BLaER1 (cell line): ENCODE measurements at regions not wholly inside any gene's neighbourhood (a gene's known extent, or its start where the extent isn't known, plus 50 kb on each side); places are given as distances from the start of the nearest gene placed in this dataset.

Experiments used
- H3K27ac ChIP-seq: shearing (Covaris generic); formaldehyde crosslinking; 2 replicates; pipeline ENCODE4 v1.8.1; 2022
- H3K27me3 ChIP-seq: shearing (Covaris generic); formaldehyde crosslinking; 2 replicates; pipeline ENCODE4 v1.8.1; 2022
- H3K36me3 ChIP-seq: shearing (Covaris generic); formaldehyde crosslinking; 2 replicates; pipeline ENCODE4 v1.8.1; 2022
- H3K4me1 ChIP-seq: shearing (Covaris generic); formaldehyde crosslinking; 2 replicates; pipeline ENCODE4 v1.8.1; 2022
- H3K4me2 ChIP-seq: shearing (Covaris generic); formaldehyde crosslinking; 2 replicates; pipeline ENCODE4 v1.8.1; 2022
- H3K4me3 ChIP-seq: shearing (Covaris generic); formaldehyde crosslinking; 2 replicates; pipeline ENCODE4 v1.8.1; 2022
- H3K9ac ChIP-seq: shearing (Covaris generic); formaldehyde crosslinking; 2 replicates; pipeline ENCODE4 v1.8.1; 2022
- H3K9me3 ChIP-seq: shearing (Covaris generic); formaldehyde crosslinking; 2 replicates; pipeline ENCODE4 v1.8.1; 2022
- H4K20me1 ChIP-seq: shearing (Covaris generic); formaldehyde crosslinking; 2 replicates; pipeline ENCODE4 v1.8.1; 2022
- Cebpa-rat ChIP-seq: shearing (Covaris generic); IDR thresholded peaks from 2 replicates; pipeline ENCODE4 v1.8.1; 2022

DNA sequence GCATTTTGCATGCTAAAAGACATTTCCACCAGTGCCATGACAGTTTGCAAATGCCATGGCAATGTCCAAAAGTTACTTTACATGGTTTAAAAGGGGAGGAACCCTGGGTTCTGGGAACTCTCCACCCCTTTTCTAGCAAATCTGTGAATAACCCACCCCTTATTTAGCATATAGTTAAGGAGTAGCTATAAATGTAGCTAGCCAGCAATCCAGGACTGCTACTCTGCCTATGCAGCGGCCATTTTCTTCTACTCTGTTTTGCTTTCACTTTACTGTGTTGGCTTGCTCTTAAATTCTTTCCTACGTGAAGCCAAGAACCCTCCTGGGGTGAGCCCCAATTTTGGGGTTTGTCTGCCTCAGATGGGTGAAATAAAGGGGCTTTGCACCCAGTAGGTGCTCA, 141.0 kb downstream of the PTPN11 start:
- H3K36me3 ChIP-seq = no peaks in the 10 kb centered on the region
- peaks cover 6% of the 10 kb centered on the region for H3K4me1 ChIP-seq
- no peaks in the 10 kb centered on the region for H4K20me1 ChIP-seq
- H3K9me3 ChIP-seq = no peaks in the 10 kb centered on the region
- no peak overlapping the region for H3K4me2 ChIP-seq
- H3K27ac ChIP-seq = no peak overlapping the region
- no peak overlapping the region for H3K4me3 ChIP-seq
- H3K27me3 ChIP-seq = no peaks in the 10 kb centered on the region
- no peak overlapping the region for H3K9ac ChIP-seq
- no peak for TF ChIP-seq Cebpa-rat

DNA sequence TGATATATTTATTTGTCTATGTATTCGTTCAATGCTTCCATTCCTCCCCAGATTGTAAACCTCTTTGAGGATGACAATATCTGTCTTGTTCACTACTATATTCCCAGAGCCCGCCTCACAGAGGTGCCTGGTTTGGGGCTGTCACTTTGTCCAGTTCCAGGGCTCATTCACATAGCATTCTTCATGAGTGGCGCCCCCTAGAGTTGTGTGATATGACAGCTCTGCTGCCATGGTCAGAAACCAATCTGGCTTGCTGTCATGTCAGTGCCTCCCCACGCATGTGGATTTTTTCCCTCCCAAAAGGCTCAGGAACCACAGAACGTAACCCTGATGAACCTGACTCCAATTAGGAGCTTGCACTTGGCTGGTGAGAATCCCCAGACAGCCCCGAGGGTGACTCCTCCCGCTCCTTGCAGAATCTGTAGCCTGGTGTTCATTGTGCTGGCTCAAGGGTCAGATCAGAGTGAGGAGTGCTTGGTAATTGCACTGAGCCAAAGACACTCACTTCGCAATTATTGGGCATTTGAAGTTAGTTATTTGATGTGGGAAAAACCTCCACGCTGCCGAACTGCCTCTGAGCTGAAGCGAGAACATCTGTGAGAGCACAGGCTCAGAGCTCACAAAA, 145.5 kb downstream of the PTPN11 start:
- Histone ChIP-seq H4K20me1 (no peaks in the 10 kb centered on the region), H3K4me1 (0 out of 2 replicates have a peak, but pooled peaks cover 7% of the 10 kb centered on the region), H3K4me2 (no peak overlapping the region), H3K27ac (no peak overlapping the region), H3K27me3 (no peaks in the 10 kb centered on the region), H3K4me3 (no peak overlapping the region), H3K9me3 (peaks cover 5% of the 10 kb centered on the region; the same call in 1 of the 2 replicates), H3K9ac (no peak overlapping the region), H3K36me3 (no peaks in the 10 kb centered on the region)
- TF ChIP-seq Cebpa-rat = no peak

DNA sequence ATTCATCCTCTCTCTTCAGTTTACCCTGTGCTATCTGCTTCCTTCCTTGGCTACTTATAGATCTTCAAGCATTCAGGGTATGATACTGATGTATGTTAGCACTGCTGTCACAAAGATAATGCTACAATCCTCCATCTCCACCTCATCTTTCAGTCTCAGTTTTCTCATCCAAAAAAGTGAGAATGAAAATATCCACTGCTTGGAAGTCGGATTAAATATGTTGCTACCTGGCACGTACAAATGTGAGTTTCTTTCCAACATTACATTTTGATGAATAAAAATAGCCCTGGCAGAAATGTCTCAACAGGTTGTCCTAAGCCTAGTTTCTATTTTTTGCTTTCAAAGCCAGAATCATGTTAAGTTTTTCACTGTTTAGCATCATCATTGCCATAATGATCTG, 149.9 kb downstream of the PTPN11 start:
- Histone ChIP-seq H3K9me3 (peaks cover 5% of the 10 kb centered on the region; the same call in 1 of the 2 replicates), H3K9ac (no peak overlapping the region), H4K20me1 (no peaks in the 10 kb centered on the region), H3K4me3 (no peak overlapping the region), H3K4me2 (no peak overlapping the region), H3K27me3 (no peaks in the 10 kb centered on the region), H3K36me3 (no peaks in the 10 kb centered on the region), H3K27ac (no peak overlapping the region), H3K4me1 (peaks cover 11% of the 10 kb centered on the region)
- TF ChIP-seq Cebpa-rat = no peak

DNA sequence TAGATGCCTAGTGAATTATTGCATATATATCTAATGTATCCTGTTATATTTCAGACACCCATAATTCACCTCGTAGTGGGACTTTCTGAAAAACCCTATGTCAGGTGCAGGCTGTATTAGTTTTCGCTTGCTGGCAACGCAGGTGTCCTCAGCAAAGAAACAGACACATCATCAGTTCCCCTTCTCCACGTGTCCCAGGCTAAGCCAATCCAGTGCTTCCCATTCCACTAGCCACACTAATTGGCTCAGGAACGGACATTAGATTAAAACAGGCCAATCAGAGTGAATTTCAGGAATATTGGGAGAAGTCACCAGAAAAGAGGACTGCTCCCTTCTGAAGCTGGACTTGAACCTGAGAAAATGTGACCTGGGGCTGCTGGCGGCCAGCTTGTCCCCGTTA, 151.3 kb downstream of the PTPN11 start:
- Histone ChIP-seq H4K20me1 (no peaks in the 10 kb centered on the region), H3K9ac (no peak overlapping the region), H3K4me3 (no peak overlapping the region), H3K4me1 (peaks cover 11% of the 10 kb centered on the region), H3K36me3 (no peaks in the 10 kb centered on the region), H3K9me3 (peaks cover 5% of the 10 kb centered on the region; the same call in 1 of the 2 replicates), H3K27me3 (peaks cover 2% of the 10 kb centered on the region; the same call in 1 of the 2 replicates), H3K27ac (no peak overlapping the region), H3K4me2 (no peak overlapping the region)
- no peak for TF ChIP-seq Cebpa-rat

DNA sequence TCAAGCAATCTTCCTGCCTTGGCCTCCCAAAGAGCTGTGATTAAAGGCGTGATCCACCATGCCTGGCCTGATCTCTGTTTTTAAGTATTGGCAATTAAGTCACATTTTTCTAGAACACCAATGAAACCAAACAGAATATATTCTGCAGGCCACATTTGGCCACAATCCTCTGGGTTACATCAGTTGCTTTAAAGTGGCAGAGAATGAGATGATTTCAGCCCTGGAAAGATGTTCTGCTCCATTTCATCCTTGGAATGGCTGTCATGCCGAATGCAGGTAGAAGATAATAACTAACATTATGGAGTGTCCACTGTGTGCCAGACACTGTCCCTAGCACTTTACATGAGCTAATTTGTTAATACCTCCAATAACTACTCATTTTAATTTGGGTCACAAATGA, 154.4 kb downstream of the PTPN11 start:
- no peak for TF ChIP-seq Cebpa-rat
- no peaks in the 10 kb centered on the region for H3K9me3 ChIP-seq
- H3K4me1 ChIP-seq = peaks cover 4% of the 10 kb centered on the region
- no peaks in the 10 kb centered on the region for H4K20me1 ChIP-seq
- no peak overlapping the region for H3K9ac ChIP-seq
- 0 out of 2 replicates have a peak overlapping the region, but pooled peaks have one; percentile 24 for H3K4me2 ChIP-seq
- peaks cover 4% of the 10 kb centered on the region; the same call in 1 of the 2 replicates for H3K27me3 ChIP-seq
- no peak overlapping the region for H3K4me3 ChIP-seq
- H3K36me3 ChIP-seq = no peaks in the 10 kb centered on the region
- no peak overlapping the region for H3K27ac ChIP-seq

DNA sequence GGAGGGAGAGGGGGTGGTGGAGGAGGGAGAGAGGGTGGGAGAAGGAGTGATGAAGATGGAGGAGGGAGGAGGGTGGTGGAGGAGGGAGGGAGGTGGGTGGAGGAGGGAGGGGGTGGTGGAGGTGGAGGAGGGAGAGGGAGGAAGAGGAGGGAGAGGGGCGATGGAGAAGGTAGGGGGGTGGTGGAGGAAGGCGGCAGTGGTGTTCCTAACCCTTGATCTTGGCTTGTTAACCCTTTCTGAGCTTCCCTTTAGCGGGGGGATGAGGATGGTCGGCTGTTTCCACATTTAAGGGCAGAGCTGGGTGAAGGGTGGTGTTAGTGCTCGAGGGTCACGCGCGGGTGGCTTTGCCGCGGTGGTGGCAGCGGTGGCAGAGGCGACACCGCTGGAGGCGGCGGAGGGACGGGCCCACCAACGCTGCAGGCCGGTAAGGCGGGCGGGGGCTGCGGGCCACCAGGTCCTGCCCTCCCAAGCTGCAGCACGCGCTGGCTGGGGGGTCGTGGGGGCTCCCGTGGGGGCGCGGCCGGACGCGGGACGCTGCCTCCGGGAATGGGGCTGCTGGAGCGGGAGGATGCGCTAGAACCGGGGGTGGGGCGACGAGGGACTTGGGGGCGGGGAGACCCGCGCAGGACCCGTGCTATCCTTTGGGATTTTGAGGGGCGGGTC, 156.3 kb downstream of the PTPN11 start:
- Histone ChIP-seq H3K36me3 (no peaks in the 10 kb centered on the region), H3K4me2 (no peak overlapping the region), H3K4me3 (no peak overlapping the region), H4K20me1 (no peaks in the 10 kb centered on the region), H3K4me1 (peaks cover 4% of the 10 kb centered on the region), H3K9ac (no peak overlapping the region), H3K27me3 (peaks cover 4% of the 10 kb centered on the region; the same call in 1 of the 2 replicates), H3K27ac (no peak overlapping the region), H3K9me3 (no peaks in the 10 kb centered on the region)
- TF ChIP-seq Cebpa-rat = no peak

DNA sequence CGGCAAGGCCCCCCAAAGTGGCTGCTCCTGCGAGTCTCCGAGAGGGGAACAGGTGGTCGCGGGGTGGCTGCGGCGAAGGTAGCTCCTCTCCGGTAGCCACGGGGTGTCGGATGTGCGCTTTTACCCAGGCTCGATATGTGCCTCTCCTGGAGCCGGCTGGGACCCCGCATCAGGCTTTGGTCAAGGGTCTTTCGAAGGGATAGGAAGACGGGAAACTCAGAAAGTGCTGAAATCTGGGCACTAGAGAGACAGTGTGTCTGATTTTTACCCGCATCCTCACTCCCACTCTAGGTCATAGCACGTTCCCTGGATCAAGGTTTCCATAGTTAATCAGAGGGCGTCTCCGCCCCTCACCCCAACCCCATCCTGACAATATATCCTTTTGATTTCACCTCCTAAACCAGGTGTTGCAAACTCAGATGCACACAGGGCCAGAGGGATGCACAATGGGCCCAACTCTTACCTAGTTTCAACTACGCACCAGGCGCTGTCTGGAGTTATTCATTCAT, 156.9 kb downstream of the PTPN11 start:
- Histone ChIP-seq H3K9me3 (no peaks in the 10 kb centered on the region), H3K4me3 (no peak overlapping the region), H3K4me2 (no peak overlapping the region), H3K27me3 (peaks cover 4% of the 10 kb centered on the region; the same call in 1 of the 2 replicates), H3K4me1 (peaks cover 4% of the 10 kb centered on the region), H3K36me3 (no peaks in the 10 kb centered on the region), H3K9ac (no peak overlapping the region), H3K27ac (no peak overlapping the region), H4K20me1 (no peaks in the 10 kb centered on the region)
- no peak for TF ChIP-seq Cebpa-rat

DNA sequence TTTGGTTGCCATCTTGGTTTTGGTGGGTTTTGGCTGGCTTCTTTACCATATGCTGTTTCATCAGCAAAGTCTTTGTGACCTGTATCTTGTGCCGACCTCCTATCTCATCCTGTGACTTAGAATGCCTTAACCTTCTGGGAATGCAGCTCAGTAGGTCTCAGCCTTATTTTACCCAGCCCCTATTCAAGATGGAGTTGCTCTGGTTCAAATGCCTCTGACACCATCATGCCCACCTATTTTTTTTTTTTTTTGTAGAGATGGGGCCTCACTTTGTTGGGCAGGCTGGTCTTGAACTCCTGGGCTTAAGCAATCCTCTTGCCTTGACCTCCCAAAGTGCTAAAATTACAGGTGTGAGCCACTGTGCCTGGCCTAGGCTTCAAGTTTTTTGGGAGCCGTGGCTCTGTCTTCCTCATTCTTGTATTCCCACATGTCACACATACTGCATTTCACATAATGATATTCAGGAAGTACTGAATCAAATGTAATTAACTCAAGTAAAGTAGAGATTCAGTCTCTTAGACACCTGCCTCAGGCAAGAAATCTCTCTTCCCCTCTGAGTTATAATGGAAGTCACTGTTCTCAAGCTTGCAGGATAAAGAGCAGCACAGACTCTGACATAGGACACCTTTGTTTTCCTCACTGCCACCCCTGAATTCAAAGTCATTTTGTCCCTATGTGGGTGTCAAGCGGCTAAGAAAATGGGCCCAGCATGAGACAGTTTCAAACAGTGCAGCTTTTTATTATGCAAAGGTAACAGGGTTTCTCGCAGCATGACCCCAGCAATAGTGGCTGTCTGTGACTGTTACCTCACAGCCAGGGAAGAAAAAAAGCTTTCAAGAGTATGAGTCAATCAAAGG, 159.0 kb downstream of the PTPN11 start:
- H4K20me1 ChIP-seq = no peaks in the 10 kb centered on the region
- H3K9me3 ChIP-seq = no peaks in the 10 kb centered on the region
- no peaks in the 10 kb centered on the region for H3K36me3 ChIP-seq
- no peak overlapping the region for H3K27ac ChIP-seq
- peaks cover 4% of the 10 kb centered on the region for H3K4me1 ChIP-seq
- no peak overlapping the region for H3K9ac ChIP-seq
- no peak overlapping the region for H3K4me3 ChIP-seq
- no peak for TF ChIP-seq Cebpa-rat
- peaks cover 4% of the 10 kb centered on the region; the same call in 1 of the 2 replicates for H3K27me3 ChIP-seq
- H3K4me2 ChIP-seq = no peak overlapping the region

DNA sequence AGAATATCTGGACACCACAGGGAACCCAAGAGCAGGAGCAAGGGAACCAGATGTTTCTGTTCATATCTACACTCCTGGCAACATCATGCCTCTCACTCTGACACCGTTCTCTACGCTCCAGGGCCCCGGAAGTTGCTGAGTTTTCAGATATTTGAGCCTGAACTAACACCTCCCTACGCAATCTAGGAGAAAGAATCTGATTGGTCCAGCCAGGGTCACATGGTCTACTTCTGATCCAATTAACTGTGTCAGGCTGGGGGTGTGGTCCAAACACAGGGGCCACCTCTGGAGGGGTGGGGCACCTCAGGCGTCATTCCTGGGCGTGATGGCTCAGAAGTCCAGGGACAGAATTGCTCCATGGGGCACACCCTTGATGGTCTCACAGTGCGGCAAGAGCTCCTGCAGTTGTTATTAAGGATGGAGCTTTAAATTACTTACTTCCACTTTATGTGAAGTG, 165.5 kb downstream of the PTPN11 start:
- no peak overlapping the region for H3K27ac ChIP-seq
- H3K4me1 ChIP-seq = no peaks in the 10 kb centered on the region
- H3K36me3 ChIP-seq = no peaks in the 10 kb centered on the region
- H3K4me2 ChIP-seq = no peak overlapping the region
- H3K27me3 ChIP-seq = no peaks in the 10 kb centered on the region
- H4K20me1 ChIP-seq = no peaks in the 10 kb centered on the region
- H3K4me3 ChIP-seq = no peak overlapping the region
- no peaks in the 10 kb centered on the region for H3K9me3 ChIP-seq
- H3K9ac ChIP-seq = no peak overlapping the region
- TF ChIP-seq Cebpa-rat = no peak
